ENCODE measurements at regions not wholly inside any gene's neighbourhood (a gene's known extent, or its start where the extent isn't known, plus 50 kb on each side); places are given as distances from the start of the nearest gene placed in this dataset.
"Not testable (repeated sequence)": the region's sequence is repeated elsewhere in the genome, so short reads cannot be mapped to it uniquely, and the experiment has no call there.

- peaks cover 5% of the 10 kb centered on the region for H3K4me1 ChIP-seq (ENCODE audit: control insufficient read depth, insufficient read depth, low read length)
- H3K36me3 ChIP-seq (ENCODE audit: control insufficient read depth, insufficient read depth, low read length): no peaks in the 10 kb centered on the region
- no peak overlapping the region for H3K9ac ChIP-seq (ENCODE audit: low read length)
- no peak overlapping the region for H3K27ac ChIP-seq (ENCODE audit: low read depth, low read length)
- no peak overlapping the region for H3K4me3 ChIP-seq (ENCODE audit: low read length)
- H3K27me3 ChIP-seq (ENCODE audit: control insufficient read depth, insufficient read depth, low read length): no peaks in the 10 kb centered on the region
Measured at GRCh38 chr3:69688400-69688799, 50.9 kb upstream of the MITF start.

- H3K27ac ChIP-seq (ENCODE audit: low read depth, low read length): no peak overlapping the region
Measured at GRCh38 chr3:69687641-69688040, 51.6 kb upstream of the MITF start.

GRCh38 chr3:69686056-69686455, 53.2 kb upstream of the MITF start:
- no peak overlapping the region for H3K27ac ChIP-seq (ENCODE audit: low read depth, low read length)
- no peaks in the 10 kb centered on the region for H3K27me3 ChIP-seq (ENCODE audit: control insufficient read depth, insufficient read depth, low read length)
- no peaks in the 10 kb centered on the region for H3K36me3 ChIP-seq (ENCODE audit: control insufficient read depth, insufficient read depth, low read length)
- peaks cover 9% of the 10 kb centered on the region for H3K4me1 ChIP-seq (ENCODE audit: control insufficient read depth, insufficient read depth, low read length)
- H3K9ac ChIP-seq (ENCODE audit: low read length): no peak overlapping the region
- H3K4me3 ChIP-seq (ENCODE audit: low read length): no peak overlapping the region

More at GRCh38 chr3:69687641-69688040, 51.6 kb upstream of the MITF start:
- Histone ChIP-seq H3K36me3 (ENCODE audit: control insufficient read depth, insufficient read depth, low read length) (no peaks in the 10 kb centered on the region), H3K27me3 (ENCODE audit: control insufficient read depth, insufficient read depth, low read length) (no peaks in the 10 kb centered on the region), H3K4me3 (ENCODE audit: low read length) (no peak overlapping the region), H3K9ac (ENCODE audit: low read length) (no peak overlapping the region), H3K4me1 (ENCODE audit: control insufficient read depth, insufficient read depth, low read length) (peaks cover 11% of the 10 kb centered on the region)

- Histone ChIP-seq H3K4me3 (ENCODE audit: low read length) (no peak overlapping the region), H3K4me1 (ENCODE audit: control insufficient read depth, insufficient read depth, low read length) (peaks cover 9% of the 10 kb centered on the region), H3K27me3 (ENCODE audit: control insufficient read depth, insufficient read depth, low read length) (no peaks in the 10 kb centered on the region), H3K36me3 (ENCODE audit: control insufficient read depth, insufficient read depth, low read length) (no peaks in the 10 kb centered on the region), H3K9ac (ENCODE audit: low read length) (no peak overlapping the region), H3K27ac (ENCODE audit: low read depth, low read length) (no peak overlapping the region)
Measured at GRCh38 chr3:69684309-69684961, 54.8 kb upstream of the MITF start.

- Histone ChIP-seq H3K9ac (ENCODE audit: low read length) (no peak overlapping the region), H3K4me1 (ENCODE audit: control insufficient read depth, insufficient read depth, low read length) (peaks cover 9% of the 10 kb centered on the region)
Measured at GRCh38 chr3:69683082-69683806, 56.0 kb upstream of the MITF start.

GRCh38 chr3:69677456-69677855, 61.8 kb upstream of the MITF start:
- not testable (repeated sequence) for H3K27ac ChIP-seq (ENCODE audit: low read depth, low read length); H3K9ac ChIP-seq (ENCODE audit: low read length); H3K4me1 ChIP-seq (ENCODE audit: control insufficient read depth, insufficient read depth, low read length); H3K4me3 ChIP-seq (ENCODE audit: low read length); H3K36me3 ChIP-seq (ENCODE audit: control insufficient read depth, insufficient read depth, low read length); H3K27me3 ChIP-seq (ENCODE audit: control insufficient read depth, insufficient read depth, low read length)

More at GRCh38 chr3:69683082-69683806, 56.0 kb upstream of the MITF start:
- Histone ChIP-seq H3K36me3 (ENCODE audit: control insufficient read depth, insufficient read depth, low read length) (no peaks in the 10 kb centered on the region), H3K27me3 (ENCODE audit: control insufficient read depth, insufficient read depth, low read length) (no peaks in the 10 kb centered on the region), H3K4me3 (ENCODE audit: low read length) (no peak overlapping the region), H3K27ac (ENCODE audit: low read depth, low read length) (no peak overlapping the region)

GRCh38 chr3:69675786-69676530, 63.3 kb upstream of the MITF start:
- Histone ChIP-seq H3K27ac (ENCODE audit: low read depth, low read length) (no peak overlapping the region), H3K9ac (ENCODE audit: low read length) (no peak overlapping the region), H3K27me3 (ENCODE audit: control insufficient read depth, insufficient read depth, low read length) (no peaks in the 10 kb centered on the region), H3K4me1 (ENCODE audit: control insufficient read depth, insufficient read depth, low read length) (no peaks in the 10 kb centered on the region), H3K36me3 (ENCODE audit: control insufficient read depth, insufficient read depth, low read length) (no peaks in the 10 kb centered on the region), H3K4me3 (ENCODE audit: low read length) (no peak overlapping the region)

GRCh38 chr3:69674752-69675151, 64.5 kb upstream of the MITF start:
- Histone ChIP-seq H3K27ac (ENCODE audit: low read depth, low read length) (no peak overlapping the region), H3K4me1 (ENCODE audit: control insufficient read depth, insufficient read depth, low read length) (no peaks in the 10 kb centered on the region), H3K4me3 (ENCODE audit: low read length) (no peak overlapping the region), H3K36me3 (ENCODE audit: control insufficient read depth, insufficient read depth, low read length) (no peaks in the 10 kb centered on the region), H3K27me3 (ENCODE audit: control insufficient read depth, insufficient read depth, low read length) (no peaks in the 10 kb centered on the region), H3K9ac (ENCODE audit: low read length) (no peak overlapping the region)

- no peak overlapping the region for H3K27ac ChIP-seq (ENCODE audit: low read depth, low read length)
- no peak overlapping the region for H3K4me3 ChIP-seq (ENCODE audit: low read length)
- no peaks in the 10 kb centered on the region for H3K27me3 ChIP-seq (ENCODE audit: control insufficient read depth, insufficient read depth, low read length)
- no peaks in the 10 kb centered on the region for H3K4me1 ChIP-seq (ENCODE audit: control insufficient read depth, insufficient read depth, low read length)
- no peaks in the 10 kb centered on the region for H3K36me3 ChIP-seq (ENCODE audit: control insufficient read depth, insufficient read depth, low read length)
- no peak overlapping the region for H3K9ac ChIP-seq (ENCODE audit: low read length)
Measured at GRCh38 chr3:69671082-69671952, 67.9 kb upstream of the MITF start.

GRCh38 chr3:69669070-69669469, 70.2 kb upstream of the MITF start:
- H3K27ac ChIP-seq (ENCODE audit: low read depth, low read length): no peak overlapping the region
- H3K27me3 ChIP-seq (ENCODE audit: control insufficient read depth, insufficient read depth, low read length): no peaks in the 10 kb centered on the region
- H3K9ac ChIP-seq (ENCODE audit: low read length): no peak overlapping the region
- H3K36me3 ChIP-seq (ENCODE audit: control insufficient read depth, insufficient read depth, low read length): no peaks in the 10 kb centered on the region
- peaks cover 7% of the 10 kb centered on the region for H3K4me1 ChIP-seq (ENCODE audit: control insufficient read depth, insufficient read depth, low read length)
- H3K4me3 ChIP-seq (ENCODE audit: low read length): no peak overlapping the region

- no peak overlapping the region for H3K27ac ChIP-seq (ENCODE audit: low read depth, low read length)
- H3K4me1 ChIP-seq (ENCODE audit: control insufficient read depth, insufficient read depth, low read length): peaks cover 7% of the 10 kb centered on the region
- H3K9ac ChIP-seq (ENCODE audit: low read length): no peak overlapping the region
- H3K27me3 ChIP-seq (ENCODE audit: control insufficient read depth, insufficient read depth, low read length): no peaks in the 10 kb centered on the region
- H3K36me3 ChIP-seq (ENCODE audit: control insufficient read depth, insufficient read depth, low read length): no peaks in the 10 kb centered on the region
- no peak overlapping the region for H3K4me3 ChIP-seq (ENCODE audit: low read length)
Measured at GRCh38 chr3:69665026-69665737, 74.1 kb upstream of the MITF start.

Measured in rectal smooth muscle tissue (tissue), 1 donor.